Osteocyte (in vitro differentiated cells): ENCODE measurements at regions not wholly inside any gene's neighbourhood (a gene's known extent, or its start where the extent isn't known, plus 50 kb on each side); places are given as distances from the start of the nearest gene placed in this dataset.
"Not testable (repeated sequence)": the region's sequence is repeated elsewhere in the genome, so short reads cannot be mapped to it uniquely, and the experiment has no call there.

Experiments
- DNase-seq: peaks from one replicate; pipeline ENCODE4 v3.0.0; 2021; ENCODE audit warnings: mixed read lengths; ENCODE audit not compliant: unreplicated experiment; ENCODE audit errors: extremely low spot score
- H3K27ac Mint-ChIP-seq: one replicate; pipeline ENCODE4 v1.8.0; 2021; ENCODE audit warnings: mild to moderate bottlenecking, mixed read lengths; ENCODE audit not compliant: unreplicated experiment
- H3K27me3 Mint-ChIP-seq: one replicate; pipeline ENCODE4 v1.8.0; 2021; ENCODE audit warnings: mixed read lengths; ENCODE audit not compliant: unreplicated experiment
- H3K36me3 Mint-ChIP-seq: one replicate; pipeline ENCODE4 v1.8.0; 2021; ENCODE audit warnings: mixed read lengths; ENCODE audit not compliant: unreplicated experiment
- H3K4me1 Mint-ChIP-seq: one replicate; pipeline ENCODE4 v1.8.0; 2021; ENCODE audit warnings: mixed read lengths; ENCODE audit not compliant: unreplicated experiment
- H3K4me3 Mint-ChIP-seq: one replicate; pipeline ENCODE4 v1.8.0; 2021; ENCODE audit warnings: mild to moderate bottlenecking, moderate library complexity, mixed read lengths; ENCODE audit not compliant: unreplicated experiment
- H3K9me3 Mint-ChIP-seq: one replicate; pipeline ENCODE4 v1.8.0; 2021; ENCODE audit warnings: mixed read lengths; ENCODE audit not compliant: unreplicated experiment
- CTCF ChIP-seq: fragments of 200-600 bp; sonication (generic); IDR thresholded peaks from 2 replicates; pipeline ENCODE4 v1.5.0; 2021; ENCODE audit warnings: antibody characterized with exemption, mild to moderate bottlenecking, moderate library complexity

- Mint-ChIP-seq H3K9me3 (peaks cover 12% of the 10 kb centered on the region), H3K27me3 (peaks cover 63% of the 10 kb centered on the region), H3K36me3 (no peaks in the 10 kb centered on the region), H3K4me1 (no peaks in the 10 kb centered on the region), H3K4me3 (no peak overlapping the region), H3K27ac (no peak overlapping the region)
- TF ChIP-seq CTCF = no peak
- no peak for DNase-seq
Measured at GRCh38 chr10:63825766-63826165, 304.6 kb downstream of the REEP3 start.

- H3K27me3 Mint-ChIP-seq = peaks cover 64% of the 10 kb centered on the region
- H3K4me1 Mint-ChIP-seq, DNase-seq, H3K4me3 Mint-ChIP-seq, H3K27ac Mint-ChIP-seq, H3K36me3 Mint-ChIP-seq: not testable (repeated sequence)
- H3K9me3 Mint-ChIP-seq = peaks cover 12% of the 10 kb centered on the region
Measured at GRCh38 chr10:63827018-63827417, 305.8 kb downstream of the REEP3 start.

- no peaks in the 10 kb centered on the region for H3K36me3 Mint-ChIP-seq
- H3K4me1 Mint-ChIP-seq = peaks cover 3% of the 10 kb centered on the region
- no peak for TF ChIP-seq CTCF
- H3K4me3 Mint-ChIP-seq = no peak overlapping the region
- no peak for DNase-seq
- no peaks in the 10 kb centered on the region for H3K9me3 Mint-ChIP-seq
- peaks cover 52% of the 10 kb centered on the region for H3K27me3 Mint-ChIP-seq
- H3K27ac Mint-ChIP-seq = no peak overlapping the region
Measured at GRCh38 chr10:63829020-63829419, 307.8 kb downstream of the REEP3 start.

GRCh38 chr10:63829573-63830149 lies 308.5 kb downstream of the REEP3 start:
- no peak for TF ChIP-seq CTCF
- Mint-ChIP-seq H3K9me3 (no peaks in the 10 kb centered on the region), H3K4me1 (peaks cover 3% of the 10 kb centered on the region), H3K27ac (no peak overlapping the region), H3K27me3 (peaks cover 51% of the 10 kb centered on the region), H3K4me3 (no peak overlapping the region), H3K36me3 (no peaks in the 10 kb centered on the region)
- DNase-seq = no peak

GRCh38 chr10:63832686-63833085 lies 311.5 kb downstream of the REEP3 start:
- Mint-ChIP-seq H3K27me3 (peaks cover 48% of the 10 kb centered on the region), H3K27ac (no peak overlapping the region), H3K4me3 (no peak overlapping the region), H3K9me3 (no peaks in the 10 kb centered on the region), H3K36me3 (no peaks in the 10 kb centered on the region), H3K4me1 (peaks cover 3% of the 10 kb centered on the region)
- no peak for TF ChIP-seq CTCF
- DNase-seq = no peak
